NCI-H1930 (cell line): ENCODE measurements at regions not wholly inside any gene's neighbourhood (a gene's known extent, or its start where the extent isn't known, plus 50 kb on each side); places are given as distances from the start of the nearest gene placed in this dataset.
A peak's percentile ranks its signal among the peaks of the same experiment; 100 is the strongest.

ENCODE experiments used
- DNase-seq, 2 experiments: peaks; one replicate each; lab custom pipeline; 2025; lab: John Stamatoyannopoulos, UW

- DNase-seq: no peak
Measured at GRCh38 chr22:23522623-23523251, 57.4 kb downstream of the IGLL1 start.

GRCh38 chr22:23521441-23522113 lies 58.5 kb downstream of the IGLL1 start:
- DNase-seq: peak; percentile 84 to 95

GRCh38 chr22:23520863-23521440 lies 59.1 kb downstream of the IGLL1 start:
- no peak for DNase-seq

GRCh38 chr22:23519442-23520157 lies 60.5 kb downstream of the IGLL1 start:
- DNase-seq: no peak

- DNase-seq: no peak
Measured at GRCh38 chr22:23518376-23519187, 61.5 kb downstream of the IGLL1 start.

GRCh38 chr22:23517804-23518375 lies 62.2 kb downstream of the IGLL1 start:
- DNase-seq: no peak

- DNase-seq: no peak
Measured at GRCh38 chr22:23516304-23516703, 63.8 kb downstream of the IGLL1 start.

GRCh38 chr22:23514322-23515038 lies 65.6 kb downstream of the IGLL1 start:
- no peak for DNase-seq

GRCh38 chr22:23513705-23514104 lies 66.4 kb downstream of the IGLL1 start:
- DNase-seq: no peak

- DNase-seq: no peak
Measured at GRCh38 chr22:23513133-23513532, 67.0 kb downstream of the IGLL1 start.

- no peak for DNase-seq
Measured at GRCh38 chr22:23512721-23513120, 67.4 kb downstream of the IGLL1 start.

- no peak for DNase-seq
Measured at GRCh38 chr22:23512348-23512705, 67.8 kb downstream of the IGLL1 start.

GRCh38 chr22:23511627-23512347 lies 68.3 kb downstream of the IGLL1 start:
- DNase-seq: no peak

GRCh38 chr22:23509571-23510302 lies 70.4 kb downstream of the IGLL1 start:
- DNase-seq: no peak

- no peak for DNase-seq
Measured at GRCh38 chr22:23504516-23504915, 75.6 kb downstream of the IGLL1 start.

GRCh38 chr22:23503736-23504440 lies 76.2 kb downstream of the IGLL1 start:
- no peak for DNase-seq

- DNase-seq: no peak
Measured at GRCh38 chr22:23503142-23503541, 76.9 kb downstream of the IGLL1 start.

GRCh38 chr22:23501708-23502107 lies 78.4 kb downstream of the IGLL1 start:
- DNase-seq: no peak

- no peak for DNase-seq
Measured at GRCh38 chr22:23501261-23501619, 78.8 kb downstream of the IGLL1 start.
